GM12873 (cell line): ENCODE measurements at regions not wholly inside any gene's neighbourhood (a gene's known extent, or its start where the extent isn't known, plus 50 kb on each side); places are given as distances from the start of the nearest gene placed in this dataset.

ENCODE experiments used
- TF ChIP-seq, protein P1 (sequence below): IDR thresholded peaks from 2 replicates; pipeline ENCODE4 v1.5.1; 2012; ENCODE audit warnings: low read depth, mild to moderate bottlenecking, moderate library complexity, low read length, control low read depth; ENCODE audit not compliant: insufficient read depth; ENCODE audit errors: missing control alignments

DNA sequence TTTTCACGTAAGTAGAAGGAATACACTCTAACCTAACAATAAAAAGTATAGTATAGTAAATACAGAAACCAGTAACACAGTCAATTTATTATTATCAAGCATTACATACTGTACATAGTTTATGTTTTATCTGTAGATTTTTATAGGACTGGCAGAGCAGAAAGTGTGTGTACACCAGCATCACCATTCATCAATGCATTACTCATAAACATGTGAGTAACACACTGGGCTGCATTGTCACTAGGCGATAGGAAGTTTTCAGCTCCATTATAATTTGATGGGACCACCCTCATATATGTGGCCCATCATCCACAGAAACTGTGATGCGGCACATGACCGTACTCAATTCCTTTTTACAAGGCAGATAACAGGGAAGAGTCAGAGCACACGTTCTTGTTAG lies 137.8 kb upstream of the RBPJ start:
- TF ChIP-seq, protein P1, sequence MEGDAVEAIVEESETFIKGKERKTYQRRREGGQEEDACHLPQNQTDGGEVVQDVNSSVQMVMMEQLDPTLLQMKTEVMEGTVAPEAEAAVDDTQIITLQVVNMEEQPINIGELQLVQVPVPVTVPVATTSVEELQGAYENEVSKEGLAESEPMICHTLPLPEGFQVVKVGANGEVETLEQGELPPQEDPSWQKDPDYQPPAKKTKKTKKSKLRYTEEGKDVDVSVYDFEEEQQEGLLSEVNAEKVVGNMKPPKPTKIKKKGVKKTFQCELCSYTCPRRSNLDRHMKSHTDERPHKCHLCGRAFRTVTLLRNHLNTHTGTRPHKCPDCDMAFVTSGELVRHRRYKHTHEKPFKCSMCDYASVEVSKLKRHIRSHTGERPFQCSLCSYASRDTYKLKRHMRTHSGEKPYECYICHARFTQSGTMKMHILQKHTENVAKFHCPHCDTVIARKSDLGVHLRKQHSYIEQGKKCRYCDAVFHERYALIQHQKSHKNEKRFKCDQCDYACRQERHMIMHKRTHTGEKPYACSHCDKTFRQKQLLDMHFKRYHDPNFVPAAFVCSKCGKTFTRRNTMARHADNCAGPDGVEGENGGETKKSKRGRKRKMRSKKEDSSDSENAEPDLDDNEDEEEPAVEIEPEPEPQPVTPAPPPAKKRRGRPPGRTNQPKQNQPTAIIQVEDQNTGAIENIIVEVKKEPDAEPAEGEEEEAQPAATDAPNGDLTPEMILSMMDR = no peak

DNA sequence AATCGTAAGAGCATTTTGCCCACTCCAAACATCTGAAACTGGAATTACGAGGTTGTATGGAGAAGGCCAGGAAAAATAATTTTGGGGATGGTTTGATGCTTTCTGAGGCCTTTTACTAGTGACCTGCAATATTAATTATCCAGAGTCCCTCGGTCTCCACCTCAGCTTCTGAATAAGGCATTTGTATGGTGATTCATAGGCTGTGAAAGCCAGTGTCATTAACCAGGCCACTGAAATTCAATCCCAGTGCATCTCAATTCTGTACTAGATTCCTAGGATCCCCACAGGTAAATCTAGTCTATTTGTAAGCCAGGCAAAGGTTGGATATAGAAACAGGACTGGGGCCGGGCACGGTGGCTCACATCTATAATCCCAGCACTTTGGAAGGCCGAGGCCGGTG lies 135.4 kb upstream of the RBPJ start:
- TF ChIP-seq, protein P1 = no peak

DNA sequence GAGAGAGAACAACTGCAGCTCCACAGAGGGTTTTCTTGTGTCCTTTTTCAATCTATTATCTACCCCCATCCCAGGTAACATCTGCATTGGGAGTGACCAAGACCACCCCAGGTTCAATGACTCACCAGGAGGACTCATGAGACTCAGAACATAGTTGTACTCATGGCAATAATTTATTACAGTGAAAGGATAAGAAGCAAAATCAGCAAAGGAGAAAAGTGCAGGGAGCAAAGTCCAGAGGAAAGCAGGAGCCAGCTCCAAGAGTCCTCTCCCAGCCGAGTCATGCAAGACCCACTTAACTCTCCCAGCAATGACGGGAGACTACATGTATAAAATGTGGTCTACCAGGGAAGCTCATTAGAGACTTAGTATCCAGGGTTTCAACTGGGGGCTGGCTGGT lies 129.5 kb upstream of the RBPJ start:
- TF ChIP-seq, protein P1 = no peak

DNA sequence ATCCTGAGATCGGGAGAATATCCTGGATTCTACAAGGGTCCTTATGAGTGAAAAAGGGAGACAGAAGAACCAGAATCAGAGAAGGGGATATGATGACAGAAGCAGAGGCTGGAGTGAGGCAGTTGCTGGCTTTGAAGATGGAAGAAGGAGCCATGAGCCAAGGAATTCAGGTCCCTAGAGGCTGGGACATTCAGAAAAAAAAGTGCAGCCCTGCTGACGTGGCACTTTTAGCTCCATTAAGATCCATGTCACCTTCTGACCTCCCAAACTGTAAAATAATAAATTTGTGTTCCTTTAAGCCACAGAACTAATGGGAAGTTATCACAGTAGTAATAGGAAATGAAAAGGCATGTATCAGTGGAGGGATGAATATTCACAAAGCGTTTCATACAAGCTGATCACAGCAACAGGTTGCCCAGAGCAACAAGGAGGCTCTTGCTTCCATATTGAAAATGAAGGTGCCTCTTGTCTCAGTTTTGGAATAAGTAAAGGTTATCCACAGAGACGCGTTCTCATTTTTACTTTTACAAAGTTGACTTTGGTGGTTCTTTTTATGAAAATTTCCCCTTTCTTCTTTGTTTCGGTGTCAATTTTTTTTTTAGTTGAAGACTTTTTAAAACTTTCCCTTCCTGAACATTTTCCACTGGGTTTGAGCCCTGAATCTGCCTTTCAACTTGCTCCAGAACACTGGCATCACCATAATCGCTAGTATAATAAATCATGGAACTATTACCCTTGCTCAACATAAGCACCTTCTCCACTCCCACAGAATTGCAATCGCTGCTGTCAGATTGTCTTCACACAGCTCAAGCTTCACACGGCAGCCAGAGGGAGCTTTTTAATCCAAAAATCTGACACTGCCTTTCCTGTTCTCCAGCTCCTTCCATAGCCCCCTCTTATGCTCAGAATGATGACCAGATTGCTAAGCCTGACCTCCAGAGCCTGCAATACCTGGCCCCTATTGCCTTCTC lies 127.6 kb upstream of the RBPJ start:
- TF ChIP-seq, protein P1 = no peak

DNA sequence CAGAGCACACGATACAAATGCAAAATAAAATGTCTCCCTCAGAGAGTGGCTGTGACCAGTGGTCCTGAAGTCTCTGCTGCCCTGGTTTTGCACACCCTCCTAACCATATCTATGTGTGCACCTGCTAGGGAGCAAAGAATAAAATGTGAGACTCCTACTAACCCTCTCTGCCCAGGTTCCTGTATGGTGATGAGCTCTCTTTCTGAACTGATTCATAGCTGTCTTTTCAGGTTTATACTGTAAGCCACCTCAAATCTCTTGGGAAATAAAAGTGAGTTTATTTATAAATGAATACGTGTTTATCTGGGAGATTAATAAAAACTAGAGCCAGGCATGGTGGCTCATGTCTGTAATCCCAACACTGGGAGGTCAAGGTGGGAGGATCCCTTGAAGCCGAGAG lies 126.0 kb upstream of the RBPJ start:
- TF ChIP-seq, protein P1 = no peak

DNA sequence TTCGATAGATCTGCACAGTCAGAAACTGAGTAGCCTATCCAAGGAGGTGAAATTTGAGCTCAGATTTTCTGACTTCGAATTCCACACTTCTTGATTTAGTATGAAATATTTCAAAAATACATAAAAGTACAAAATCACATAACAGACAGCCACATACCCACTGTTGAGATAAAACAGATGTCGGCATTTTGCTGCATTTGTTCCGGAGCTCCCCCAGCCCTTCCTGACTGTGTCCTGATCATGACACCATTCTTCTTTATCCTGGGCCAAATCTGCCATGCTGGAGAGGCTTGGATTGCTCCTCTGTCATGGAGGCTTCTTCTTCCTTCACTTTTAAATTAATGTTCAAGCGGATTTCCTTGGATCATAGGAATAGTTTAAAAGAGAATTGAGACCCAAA lies 124.2 kb upstream of the RBPJ start:
- TF ChIP-seq, protein P1 = no peak

DNA sequence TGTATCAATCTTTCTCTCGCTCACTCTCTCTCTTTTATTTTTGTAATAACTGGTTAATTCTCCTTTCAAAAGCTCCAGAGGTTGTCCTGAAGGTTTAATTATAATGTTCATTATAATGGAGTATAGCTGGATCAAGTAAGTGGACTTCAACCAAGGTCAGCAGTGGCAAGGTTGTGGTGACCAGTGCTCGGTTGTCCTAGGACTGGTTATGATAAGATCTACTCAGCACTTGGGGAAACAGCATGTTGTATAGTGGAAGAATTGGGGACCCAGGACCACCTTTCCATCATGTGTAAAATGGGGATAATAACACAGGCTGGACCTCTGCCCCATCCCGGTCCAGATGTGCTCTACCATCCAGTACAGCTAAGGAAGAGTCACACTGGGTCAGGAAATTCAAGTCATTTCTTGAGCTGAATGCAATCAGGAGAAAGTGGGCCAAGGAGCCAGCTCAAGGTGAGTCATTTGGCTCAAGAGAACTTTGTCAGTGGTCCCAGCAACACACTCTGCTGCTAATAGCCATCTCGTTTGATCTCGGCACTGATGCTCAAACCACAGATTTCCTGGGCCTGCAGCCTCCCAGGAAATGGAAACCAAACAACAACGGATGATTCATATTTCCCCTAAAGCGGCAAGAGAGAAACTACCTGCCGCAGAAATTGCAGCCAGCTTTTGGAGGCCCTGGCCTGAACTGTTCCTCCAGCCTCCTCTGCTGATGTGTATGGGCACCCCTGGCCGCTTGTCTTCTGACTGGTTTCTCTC lies 123.6 kb upstream of the RBPJ start:
- TF ChIP-seq, protein P1 = no peak
